Nephron progenitor cell (in vitro differentiated cells): ENCODE measurements at regions not wholly inside any gene's neighbourhood (a gene's known extent, or its start where the extent isn't known, plus 50 kb on each side); places are given as distances from the start of the nearest gene placed in this dataset.

Source experiments
- DNase-seq: peaks from one replicate; pipeline ENCODE4 v3.0.0; 2021
- H3K27ac Mint-ChIP-seq: 2 replicates; pipeline ENCODE4 v1.8.0; 2021; ENCODE audit warnings: mild to moderate bottlenecking, moderate library complexity, mixed read lengths
- H3K27me3 Mint-ChIP-seq: 2 replicates; pipeline ENCODE4 v1.8.0; 2021; ENCODE audit warnings: mild to moderate bottlenecking, low read depth, mixed read lengths; ENCODE audit not compliant: poor library complexity
- H3K36me3 Mint-ChIP-seq: 2 replicates; pipeline ENCODE4 v1.8.0; 2021; ENCODE audit warnings: low read depth, mixed read lengths
- H3K4me1 Mint-ChIP-seq: 2 replicates; pipeline ENCODE4 v1.8.0; 2021; ENCODE audit warnings: mixed read lengths
- H3K4me3 Mint-ChIP-seq: 2 replicates; pipeline ENCODE4 v1.8.0; 2021; ENCODE audit warnings: mild to moderate bottlenecking, moderate library complexity, mixed read lengths
- H3K9me3 Mint-ChIP-seq: 2 replicates; pipeline ENCODE4 v1.8.0; 2021; ENCODE audit warnings: mild to moderate bottlenecking, moderate library complexity, mixed read lengths
- CTCF ChIP-seq: fragments of 200-600 bp; sonication (generic); IDR thresholded peaks from 2 replicates; pipeline ENCODE4 v1.5.0; 2021; ENCODE audit warnings: antibody characterized with exemption

GRCh38 chr13:40189426-40189825 is 477.0 kb downstream of the FOXO1 start:
- Mint-ChIP-seq H3K9me3 (no peaks in the 10 kb centered on the region), H3K27ac (no peak overlapping the region), H3K27me3 (peaks cover 6% of the 10 kb centered on the region), H3K4me1 (peaks cover 46% of the 10 kb centered on the region), H3K4me3 (no peak overlapping the region), H3K36me3 (no peaks in the 10 kb centered on the region)
- no peak for DNase-seq
- TF ChIP-seq CTCF: no peak

GRCh38 chr13:40189898-40190630 is 476.4 kb downstream of the FOXO1 start:
- H3K27me3 Mint-ChIP-seq: peaks cover 6% of the 10 kb centered on the region
- H3K9me3 Mint-ChIP-seq: no peaks in the 10 kb centered on the region
- H3K27ac Mint-ChIP-seq: no peak overlapping the region
- H3K36me3 Mint-ChIP-seq: no peaks in the 10 kb centered on the region
- TF ChIP-seq CTCF: no peak
- H3K4me1 Mint-ChIP-seq: peaks cover 46% of the 10 kb centered on the region
- no peak overlapping the region for H3K4me3 Mint-ChIP-seq
- DNase-seq: peak; percentile 16

GRCh38 chr13:40190641-40191100 is 475.8 kb downstream of the FOXO1 start:
- Mint-ChIP-seq H3K27me3 (peaks cover 6% of the 10 kb centered on the region), H3K9me3 (no peaks in the 10 kb centered on the region), H3K27ac (peak overlapping the region; percentile 73), H3K4me1 (peaks cover 46% of the 10 kb centered on the region), H3K4me3 (no peak overlapping the region), H3K36me3 (no peaks in the 10 kb centered on the region)
- TF ChIP-seq CTCF: no peak
- no peak for DNase-seq

GRCh38 chr13:40191186-40191980 is 475.1 kb downstream of the FOXO1 start:
- no peaks in the 10 kb centered on the region for H3K9me3 Mint-ChIP-seq
- H3K4me1 Mint-ChIP-seq: peaks cover 42% of the 10 kb centered on the region
- H3K27ac Mint-ChIP-seq: no peak overlapping the region
- no peak for TF ChIP-seq CTCF
- H3K27me3 Mint-ChIP-seq: peaks cover 6% of the 10 kb centered on the region
- no peak for DNase-seq
- no peaks in the 10 kb centered on the region for H3K36me3 Mint-ChIP-seq
- H3K4me3 Mint-ChIP-seq: no peak overlapping the region

- no peak for DNase-seq
- Mint-ChIP-seq H3K4me1 (peaks cover 42% of the 10 kb centered on the region), H3K27ac (no peak overlapping the region), H3K4me3 (no peak overlapping the region), H3K9me3 (no peaks in the 10 kb centered on the region), H3K36me3 (no peaks in the 10 kb centered on the region), H3K27me3 (peaks cover 6% of the 10 kb centered on the region)
- no peak for TF ChIP-seq CTCF
Observed at GRCh38 chr13:40192452-40192851, 474.0 kb downstream of the FOXO1 start.
